GM10266 (cell line): ENCODE measurements at regions not wholly inside any gene's neighbourhood (a gene's known extent, or its start where the extent isn't known, plus 50 kb on each side); places are given as distances from the start of the nearest gene placed in this dataset.

ENCODE experiments used
- DNase-seq: peaks from one replicate; pipeline ENCODE4 v3.0.0; 2012; ENCODE audit errors: extremely low spot score
- TF ChIP-seq, protein P1 (sequence below): IDR thresholded peaks from 2 replicates; pipeline ENCODE4 v1.5.1; 2012; ENCODE audit warnings: mild to moderate bottlenecking, low read depth; ENCODE audit not compliant: control insufficient read depth, insufficient read depth; ENCODE audit errors: missing control alignments

DNA sequence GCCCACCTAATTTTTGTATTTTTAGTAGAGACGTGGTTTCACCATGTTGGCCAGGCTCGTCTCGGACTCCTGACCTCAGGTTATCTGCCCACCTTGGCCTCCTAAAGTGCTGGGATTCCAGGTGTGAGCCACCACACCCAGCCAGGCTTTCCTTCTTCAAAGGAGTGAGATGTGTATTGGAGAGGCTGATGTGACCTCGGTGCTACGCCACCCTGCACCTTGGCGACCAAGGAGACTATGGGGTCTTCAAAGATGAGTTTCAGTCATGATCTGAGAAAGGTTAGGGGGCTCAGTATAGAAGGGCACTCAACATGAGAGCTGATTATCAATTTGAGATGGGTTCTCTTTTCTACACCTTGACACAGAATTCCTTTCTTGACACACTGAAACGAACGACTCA is 284.2 kb upstream of the WWC1 start:
- DNase-seq = no peak
- TF ChIP-seq, protein P1, sequence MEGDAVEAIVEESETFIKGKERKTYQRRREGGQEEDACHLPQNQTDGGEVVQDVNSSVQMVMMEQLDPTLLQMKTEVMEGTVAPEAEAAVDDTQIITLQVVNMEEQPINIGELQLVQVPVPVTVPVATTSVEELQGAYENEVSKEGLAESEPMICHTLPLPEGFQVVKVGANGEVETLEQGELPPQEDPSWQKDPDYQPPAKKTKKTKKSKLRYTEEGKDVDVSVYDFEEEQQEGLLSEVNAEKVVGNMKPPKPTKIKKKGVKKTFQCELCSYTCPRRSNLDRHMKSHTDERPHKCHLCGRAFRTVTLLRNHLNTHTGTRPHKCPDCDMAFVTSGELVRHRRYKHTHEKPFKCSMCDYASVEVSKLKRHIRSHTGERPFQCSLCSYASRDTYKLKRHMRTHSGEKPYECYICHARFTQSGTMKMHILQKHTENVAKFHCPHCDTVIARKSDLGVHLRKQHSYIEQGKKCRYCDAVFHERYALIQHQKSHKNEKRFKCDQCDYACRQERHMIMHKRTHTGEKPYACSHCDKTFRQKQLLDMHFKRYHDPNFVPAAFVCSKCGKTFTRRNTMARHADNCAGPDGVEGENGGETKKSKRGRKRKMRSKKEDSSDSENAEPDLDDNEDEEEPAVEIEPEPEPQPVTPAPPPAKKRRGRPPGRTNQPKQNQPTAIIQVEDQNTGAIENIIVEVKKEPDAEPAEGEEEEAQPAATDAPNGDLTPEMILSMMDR = no peak

DNA sequence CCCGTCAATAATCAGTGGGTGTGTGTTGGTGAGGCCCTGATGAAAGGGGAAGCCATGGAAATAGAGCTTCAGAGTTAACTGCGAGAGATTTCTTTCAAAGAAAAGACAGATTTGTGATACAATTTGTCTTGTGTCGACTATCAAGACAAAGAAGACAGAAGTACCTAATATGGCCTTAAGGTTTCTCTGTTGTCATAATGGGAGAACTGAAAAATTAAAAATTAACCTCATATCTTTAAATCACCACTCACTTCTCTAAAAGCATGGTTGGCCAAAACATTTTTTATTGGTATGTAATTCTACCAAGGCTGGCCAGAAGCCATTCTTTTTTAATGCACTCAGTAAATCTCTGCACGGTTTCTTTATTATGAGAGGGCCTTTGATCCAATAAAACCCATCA is 282.9 kb upstream of the WWC1 start:
- TF ChIP-seq, protein P1 = no peak
- no peak for DNase-seq

DNA sequence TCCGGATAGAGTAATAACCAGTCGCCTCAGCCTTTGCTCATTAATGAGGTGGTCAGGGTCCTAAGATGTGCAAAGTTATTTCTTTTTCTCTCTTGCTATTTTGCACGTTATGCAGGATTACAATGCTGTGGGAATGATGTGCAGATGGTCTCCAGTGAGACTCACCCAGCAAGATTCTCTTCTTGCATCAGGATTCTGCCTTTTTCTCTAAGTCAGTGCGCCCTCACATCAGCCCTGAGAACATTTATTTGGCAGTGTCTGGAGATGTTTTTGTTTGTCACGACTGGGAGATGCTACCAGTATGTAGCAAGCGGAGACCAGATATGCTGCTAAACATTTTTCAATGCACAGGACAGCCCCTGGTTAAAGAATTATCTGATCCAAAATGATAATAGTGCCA is 280.3 kb upstream of the WWC1 start:
- TF ChIP-seq, protein P1 = no peak
- DNase-seq = no peak

DNA sequence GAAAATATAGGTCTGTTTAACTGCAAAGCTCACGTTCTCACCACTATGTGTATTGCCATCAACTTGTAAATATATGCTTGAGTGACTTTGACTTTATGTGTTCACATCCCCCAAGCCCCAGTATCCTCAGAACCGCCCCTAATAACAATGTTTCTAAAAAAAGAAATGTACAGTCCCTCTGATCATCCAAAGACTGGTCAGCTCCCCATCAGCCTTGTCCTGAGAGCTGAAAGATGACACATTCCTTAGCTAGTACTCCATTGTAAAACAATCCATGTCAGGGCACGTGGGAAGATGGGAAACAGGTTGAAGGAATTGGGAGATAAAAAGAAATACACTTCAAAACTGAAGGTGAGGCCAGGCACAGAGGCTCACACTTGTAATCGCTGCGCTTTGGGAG is 279.4 kb upstream of the WWC1 start:
- TF ChIP-seq, protein P1 = no peak
- no peak for DNase-seq

DNA sequence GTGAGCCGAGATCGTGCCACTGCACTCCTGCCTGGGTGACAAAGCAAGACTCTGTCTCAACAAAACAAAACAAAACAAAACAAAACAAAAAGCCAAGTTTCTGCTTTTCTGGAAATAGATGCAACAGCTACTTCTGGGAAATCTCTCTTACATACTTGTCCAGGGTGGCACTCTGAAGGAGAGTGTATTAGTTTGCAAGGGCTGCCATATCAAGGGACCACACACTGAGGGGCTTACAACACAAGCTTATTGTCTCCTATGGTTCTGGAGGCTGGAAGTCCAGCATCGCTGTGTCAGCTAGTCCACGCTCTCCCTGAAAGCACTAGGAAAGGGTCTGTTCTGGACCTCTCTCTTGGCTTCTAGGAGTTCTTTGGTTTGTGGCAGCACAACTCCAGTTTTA is 277.9 kb upstream of the WWC1 start:
- TF ChIP-seq, protein P1 = no peak
- DNase-seq = no peak

DNA sequence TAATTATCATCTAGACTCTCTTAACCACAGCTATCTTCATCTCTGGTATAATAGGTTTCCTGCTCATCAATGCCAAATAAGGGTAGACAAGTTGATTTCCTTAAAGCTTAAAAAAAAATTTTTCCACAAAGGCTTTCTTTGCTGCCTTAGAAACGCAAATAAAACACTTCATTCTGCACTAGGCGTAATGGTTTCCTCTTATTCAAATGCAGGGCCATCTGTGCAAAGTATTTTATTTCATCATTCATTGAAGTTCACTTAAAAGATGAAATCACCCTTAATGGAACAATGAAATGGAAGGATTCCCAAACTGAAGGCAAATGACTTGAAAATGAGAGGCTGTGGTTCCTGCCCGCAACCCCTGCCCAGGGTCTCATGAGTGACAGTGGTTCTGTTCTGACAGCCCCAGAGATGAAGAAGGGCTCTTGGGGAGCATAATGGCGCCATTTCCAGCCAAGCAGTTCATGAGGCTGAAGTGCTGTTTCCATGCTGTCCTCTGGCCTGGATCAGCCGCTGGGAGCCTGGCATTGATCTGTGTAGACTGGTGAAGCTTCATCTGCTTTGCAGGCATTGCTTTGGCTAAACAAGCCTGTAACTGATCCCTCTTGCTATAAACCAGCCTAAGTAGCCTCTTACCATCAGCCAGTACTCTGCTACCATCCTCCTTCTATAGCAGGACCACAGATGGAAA is 276.9 kb upstream of the WWC1 start:
- TF ChIP-seq, protein P1 = no peak
- no peak for DNase-seq

DNA sequence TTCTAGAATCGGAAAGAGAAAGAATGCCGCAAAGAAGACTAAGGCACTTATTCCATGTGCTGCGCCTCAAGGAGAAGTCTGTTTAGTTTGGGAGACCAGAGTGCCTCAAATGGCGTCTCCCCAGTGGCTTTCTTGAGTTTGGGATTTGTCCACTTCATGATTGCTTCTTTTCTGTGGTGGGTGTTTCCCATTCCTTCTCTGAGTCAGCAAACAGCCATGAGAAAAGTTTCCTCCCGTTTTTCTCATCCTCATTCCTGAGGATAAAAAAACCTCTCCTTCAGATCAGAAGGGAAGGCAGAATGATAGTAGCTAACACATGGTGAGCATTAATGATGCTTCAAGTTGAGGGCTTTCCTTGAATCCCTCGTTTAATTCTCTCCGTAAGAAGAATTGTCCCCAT is 275.9 kb upstream of the WWC1 start:
- no peak for DNase-seq
- TF ChIP-seq, protein P1 = no peak
